Peyer's patch (tissue), 4 donors: ENCODE measurements at regions not wholly inside any gene's neighbourhood (a gene's known extent, or its start where the extent isn't known, plus 50 kb on each side); places are given as distances from the start of the nearest gene placed in this dataset.

Experiments
- DNase-seq, 3 donors: peaks; one replicate each; pipeline ENCODE4 v3.0.0-alpha.2; 2017 to 2019
- H3K27ac ChIP-seq, 4 donors: fragments of 200-600 bp; sonication (generic); one replicate each; pipeline ENCODE4 v1.5.1; 2016 to 2019
- H3K27me3 ChIP-seq, 2 donors: fragments of 200-600 bp; sonication (generic); one replicate each; pipeline ENCODE4 v1.5.1; 2019
- H3K36me3 ChIP-seq, 3 donors: fragments of 200-600 bp; sonication (generic); one replicate each; pipeline ENCODE4 v1.5.1; 2016 to 2019
- H3K4me1 ChIP-seq, 4 donors: fragments of 200-600 bp; sonication (generic); one replicate each; pipeline ENCODE4 v1.5.1; 2016 to 2019
- H3K4me3 ChIP-seq, 4 donors: fragments of 200-600 bp; sonication (generic); 1 replicate in 3 of 4; 2 replicates in 1 of 4; pipeline ENCODE4 v1.5.1; 2016 to 2019; ENCODE audit warnings: mild to moderate bottlenecking in 1 of 4
- H3K9me3 ChIP-seq, 4 donors: fragments of 200-600 bp; sonication (generic); one replicate each; pipeline ENCODE4 v1.5.1; 2016 to 2019; ENCODE audit warnings: mild to moderate bottlenecking in 1 of 4
- CTCF ChIP-seq, 6 experiments: fragments of 450-650 bp in 4 of 6; fragments of 200-600 bp in 2 of 6; sonication (generic) in 1 of 6; IDR thresholded peaks; one replicate each; pipeline ENCODE4 v1.5.1; 2017 to 2019; ENCODE audit warnings: antibody characterized with exemption in 6 of 6, mild to moderate bottlenecking in 3 of 6, moderate library complexity in 1 of 6
- POLR2A ChIP-seq, 2 donors: fragments of 450-650 bp; IDR thresholded peaks; one replicate each; pipeline ENCODE4 v1.5.1; 2017; ENCODE audit warnings: antibody characterized with exemption in 2 of 2, mild to moderate bottlenecking in 2 of 2, moderate library complexity in 2 of 2

DNA sequence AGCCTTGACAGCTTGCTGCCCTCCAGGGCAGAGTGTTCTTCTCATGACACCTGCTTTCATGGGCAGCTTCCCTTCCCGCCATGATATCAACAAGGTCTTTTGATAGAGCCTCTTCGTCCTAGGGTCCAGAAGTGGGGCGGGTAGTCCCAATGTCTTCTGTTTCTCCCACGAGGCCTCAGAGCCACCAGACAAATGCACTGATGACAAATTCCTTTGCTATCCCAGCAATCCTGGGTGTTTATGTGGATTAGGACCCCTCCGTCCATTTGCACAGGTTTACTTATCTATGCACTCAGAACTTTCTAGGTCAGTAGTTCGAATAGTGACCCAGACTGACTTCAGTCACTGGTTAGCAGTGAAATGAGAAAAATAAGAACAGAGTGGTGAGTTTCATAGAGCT is 52.6 kb upstream of the PRMT8 start:
- Histone ChIP-seq H3K9me3 (no peaks in the 10 kb centered on the region), H3K27me3 (no peaks in the 10 kb centered on the region), H3K4me3 (no peak overlapping the region), H3K27ac (no peak overlapping the region), H3K4me1 (no peaks in the 10 kb centered on the region), H3K36me3 (no peaks in the 10 kb centered on the region)
- TF ChIP-seq POLR2A (IDR thresholded peaks at IDR 0.05) (no peak), CTCF (IDR thresholded peaks at IDR 0.05) (no peak)
- no peak for DNase-seq
